CD4-positive, CD25-positive, alpha-beta regulatory T cell (primary cell): ENCODE measurements at regions not wholly inside any gene's neighbourhood (a gene's known extent, or its start where the extent isn't known, plus 50 kb on each side); places are given as distances from the start of the nearest gene placed in this dataset.

Experiments used
- ATAC-seq, 2 donors: fragments of 150-1000 bp; cut with Tn5 transposase; one replicate each; pipeline ENCODE4 v1.10.0; 2021; ENCODE audit warnings: low read depth in 2 of 2, moderate number of reproducible peaks in 2 of 2, moderate library complexity in 1 of 2
- DNase-seq, 3 donors: peaks; one replicate each; pipeline versions ENCODE4 v3.0.0 to v3.0.0-alpha.2; 2012 to 2022; ENCODE audit warnings: mixed read lengths in 1 of 3
- H3K27ac ChIP-seq: one replicate; pipeline ENCODE4 v1.7.0; 2013; ENCODE audit warnings: mild to moderate bottlenecking, low read length; ENCODE audit not compliant: insufficient read depth, poor library complexity, severe bottlenecking
- H3K27me3 ChIP-seq: one replicate; pipeline ENCODE4 v1.7.0; 2013; ENCODE audit warnings: low read length; ENCODE audit not compliant: control insufficient read depth, insufficient read depth
- H3K36me3 ChIP-seq: one replicate; pipeline ENCODE4 v1.7.0; 2013; ENCODE audit warnings: mild to moderate bottlenecking, low read length, moderate library complexity; ENCODE audit not compliant: control insufficient read depth, insufficient read depth
- H3K4me1 ChIP-seq: 2 replicates; pipeline ENCODE4 v1.7.0; 2013; ENCODE audit warnings: mild to moderate bottlenecking, low read length; ENCODE audit not compliant: insufficient read depth, control insufficient read depth, poor library complexity, severe bottlenecking
- H3K4me3 ChIP-seq: one replicate; pipeline ENCODE4 v1.7.0; 2013; ENCODE audit warnings: low read depth, mild to moderate bottlenecking, low read length, moderate library complexity
- H3K9me3 ChIP-seq, 2 experiments: 1 replicate in 1 of 2; 2 replicates in 1 of 2; pipeline ENCODE4 v1.7.0; 2013; ENCODE audit warnings: low read length in 2 of 2, mild to moderate bottlenecking in 1 of 2, moderate library complexity in 1 of 2; ENCODE audit not compliant: control insufficient read depth in 2 of 2
- H3K27ac Mint-ChIP-seq, 3 donors: one replicate each; pipeline ENCODE4 v1.8.0; 2020 to 2022; ENCODE audit warnings: mild to moderate bottlenecking in 3 of 3, mixed read lengths in 3 of 3, moderate library complexity in 2 of 3
- H3K27me3 Mint-ChIP-seq: one replicate; pipeline ENCODE4 v1.8.0; 2022; ENCODE audit warnings: mild to moderate bottlenecking, mixed read lengths
- H3K36me3 Mint-ChIP-seq: one replicate; pipeline ENCODE4 v1.8.0; 2020; ENCODE audit warnings: mixed read lengths
- H3K4me1 Mint-ChIP-seq, 4 donors: one replicate each; pipeline ENCODE4 v1.8.0; 2020 to 2022; ENCODE audit warnings: mixed read lengths in 4 of 4, mild to moderate bottlenecking in 1 of 4
- H3K4me3 Mint-ChIP-seq, 4 donors: one replicate each; pipeline ENCODE4 v1.8.0; 2020 to 2022; ENCODE audit warnings: mild to moderate bottlenecking in 4 of 4, mixed read lengths in 4 of 4, moderate library complexity in 3 of 4
- H3K9me3 Mint-ChIP-seq, 7 donors: one replicate each; pipeline ENCODE4 v1.8.0; 2020 to 2022; ENCODE audit warnings: mixed read lengths in 7 of 7, mild to moderate bottlenecking in 3 of 7, moderate library complexity in 2 of 7

GRCh38 chr6:8683204-8683603 lies 247.9 kb upstream of the SLC35B3 start:
- no peaks in the 10 kb centered on the region for H3K36me3 ChIP-seq

GRCh38 chr6:8679823-8680222 lies 244.5 kb upstream of the SLC35B3 start:
- Histone ChIP-seq H3K27ac (no peak overlapping the region), H3K27me3 (no peaks in the 10 kb centered on the region), H3K36me3 (no peaks in the 10 kb centered on the region), H3K4me1 (no peaks in the 10 kb centered on the region), H3K9me3 (peaks cover 3 to 4% of the 10 kb centered on the region in 2 experiments), H3K4me3 (no peak overlapping the region)
- ATAC-seq (no peak), DNase-seq (no peak)
- no peak overlapping the region for H3K27ac Mint-ChIP-seq
- no peak overlapping the region for H3K4me3 Mint-ChIP-seq
- no peaks in the 10 kb centered on the region for H3K4me1 Mint-ChIP-seq
- H3K27me3 Mint-ChIP-seq, result no peaks in the 10 kb centered on the region
- H3K9me3 Mint-ChIP-seq, result peaks cover 0 to 14% (median 4%) of the 10 kb centered on the region in 7 donors
- no peaks in the 10 kb centered on the region for H3K36me3 Mint-ChIP-seq

More at GRCh38 chr6:8683204-8683603, 247.9 kb upstream of the SLC35B3 start:
- no peak for DNase-seq
- H3K27ac Mint-ChIP-seq, result peak overlapping the region in 1 of 3 donors; percentile 12
- Histone ChIP-seq H3K27me3 (no peaks in the 10 kb centered on the region), H3K4me1 (no peaks in the 10 kb centered on the region), H3K9me3 (peaks cover 3 to 4% of the 10 kb centered on the region in 2 experiments), H3K27ac (no peak overlapping the region), H3K4me3 (no peak overlapping the region)
- no peaks in the 10 kb centered on the region for H3K36me3 Mint-ChIP-seq
- no peak for ATAC-seq
- no peaks in the 10 kb centered on the region for H3K27me3 Mint-ChIP-seq
- no peaks in the 10 kb centered on the region for H3K4me1 Mint-ChIP-seq
- no peak overlapping the region for H3K4me3 Mint-ChIP-seq
- H3K9me3 Mint-ChIP-seq, result peaks cover 0 to 14% (median 5%) of the 10 kb centered on the region in 7 donors

DNA sequence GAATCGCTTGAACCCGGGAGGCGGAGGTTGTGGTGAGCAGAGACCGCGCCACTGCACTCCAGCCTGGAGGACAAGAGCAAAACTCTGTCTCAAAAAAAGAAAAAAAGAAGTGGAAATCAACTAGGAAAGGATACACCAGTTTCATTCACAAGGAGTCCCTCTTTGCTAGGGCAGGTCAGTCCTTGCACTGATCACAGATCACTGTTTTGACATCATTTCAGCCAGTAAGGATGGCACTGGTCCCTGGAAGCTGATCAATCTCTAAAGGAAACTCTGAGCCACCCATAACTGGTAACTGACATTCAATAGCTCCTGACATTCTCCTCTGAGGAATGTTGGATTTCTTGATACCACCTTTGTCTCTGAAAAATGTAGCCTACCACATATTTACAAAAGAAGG lies 243.1 kb upstream of the SLC35B3 start:
- Mint-ChIP-seq H3K4me1 (no peaks in the 10 kb centered on the region), H3K27ac (no peak overlapping the region), H3K27me3 (no peaks in the 10 kb centered on the region), H3K9me3 (peaks cover 0 to 17% (median 4%) of the 10 kb centered on the region in 7 donors), H3K4me3 (no peak overlapping the region), H3K36me3 (no peaks in the 10 kb centered on the region)
- no peak overlapping the region for H3K4me3 ChIP-seq
- no peaks in the 10 kb centered on the region for H3K27me3 ChIP-seq
- H3K27ac ChIP-seq, result no peak overlapping the region
- H3K36me3 ChIP-seq, result no peaks in the 10 kb centered on the region
- DNase-seq (no peak), ATAC-seq (no peak)
- H3K9me3 ChIP-seq, result peaks cover 3 to 4% of the 10 kb centered on the region in 2 experiments
- H3K4me1 ChIP-seq, result no peaks in the 10 kb centered on the region

DNA sequence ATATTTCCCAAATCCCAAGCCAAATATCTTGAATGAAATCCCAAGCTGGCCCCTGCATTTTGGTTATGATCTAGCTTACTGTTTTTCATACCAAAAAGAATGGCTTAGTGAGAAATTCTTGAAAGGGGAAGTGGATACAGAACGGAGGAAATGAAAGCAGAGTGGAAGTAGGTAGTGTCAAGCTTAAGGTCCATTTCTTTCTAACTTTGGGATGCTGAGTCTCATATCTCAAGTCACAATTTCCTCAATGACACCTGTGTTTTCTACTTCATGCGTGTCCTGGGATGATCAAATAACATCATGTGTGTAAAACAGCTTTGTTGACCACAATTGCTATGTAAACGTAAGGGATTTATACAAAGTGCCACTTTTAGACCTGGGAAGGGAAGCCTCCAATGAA lies 238.8 kb upstream of the SLC35B3 start:
- Histone ChIP-seq H3K9me3 (peaks cover 0 to 4% of the 10 kb centered on the region in 2 experiments), H3K27me3 (no peaks in the 10 kb centered on the region), H3K4me1 (no peaks in the 10 kb centered on the region), H3K36me3 (no peaks in the 10 kb centered on the region), H3K27ac (no peak overlapping the region), H3K4me3 (no peak overlapping the region)
- H3K27me3 Mint-ChIP-seq, result no peaks in the 10 kb centered on the region
- H3K27ac Mint-ChIP-seq, result no peak overlapping the region
- no peaks in the 10 kb centered on the region for H3K36me3 Mint-ChIP-seq
- H3K4me3 Mint-ChIP-seq, result no peak overlapping the region
- H3K4me1 Mint-ChIP-seq, result no peaks in the 10 kb centered on the region
- ATAC-seq (no peak), DNase-seq (no peak)
- H3K9me3 Mint-ChIP-seq, result peaks cover 0 to 12% (median 8%) of the 10 kb centered on the region in 7 donors

GRCh38 chr6:8672882-8673281 lies 237.5 kb upstream of the SLC35B3 start:
- DNase-seq (no peak), ATAC-seq (no peak)
- Histone ChIP-seq H3K9me3 (no peaks in the 10 kb centered on the region), H3K27me3 (no peaks in the 10 kb centered on the region), H3K4me1 (no peaks in the 10 kb centered on the region), H3K36me3 (no peaks in the 10 kb centered on the region), H3K4me3 (no peak overlapping the region), H3K27ac (no peak overlapping the region)
- H3K27ac Mint-ChIP-seq, result no peak overlapping the region
- H3K27me3 Mint-ChIP-seq, result no peaks in the 10 kb centered on the region
- no peak overlapping the region for H3K4me3 Mint-ChIP-seq
- H3K4me1 Mint-ChIP-seq, result no peaks in the 10 kb centered on the region
- H3K9me3 Mint-ChIP-seq, result peaks cover 0 to 12% (median 8%) of the 10 kb centered on the region in 7 donors
- H3K36me3 Mint-ChIP-seq, result no peaks in the 10 kb centered on the region

GRCh38 chr6:8670792-8671191 lies 235.4 kb upstream of the SLC35B3 start:
- no peaks in the 10 kb centered on the region for H3K4me1 Mint-ChIP-seq
- peaks cover 0 to 6% of the 10 kb centered on the region in 2 experiments for H3K9me3 ChIP-seq
- H3K36me3 Mint-ChIP-seq, result no peaks in the 10 kb centered on the region
- H3K27me3 ChIP-seq, result no peaks in the 10 kb centered on the region
- peaks cover 0 to 16% (median 7%) of the 10 kb centered on the region in 7 donors for H3K9me3 Mint-ChIP-seq
- no peak overlapping the region for H3K4me3 Mint-ChIP-seq
- no peak overlapping the region for H3K4me3 ChIP-seq
- H3K27me3 Mint-ChIP-seq, result no peaks in the 10 kb centered on the region
- DNase-seq (no peak), ATAC-seq (no peak)
- no peak overlapping the region for H3K27ac Mint-ChIP-seq
- no peak overlapping the region for H3K27ac ChIP-seq
- H3K36me3 ChIP-seq, result no peaks in the 10 kb centered on the region
- H3K4me1 ChIP-seq, result no peaks in the 10 kb centered on the region

DNA sequence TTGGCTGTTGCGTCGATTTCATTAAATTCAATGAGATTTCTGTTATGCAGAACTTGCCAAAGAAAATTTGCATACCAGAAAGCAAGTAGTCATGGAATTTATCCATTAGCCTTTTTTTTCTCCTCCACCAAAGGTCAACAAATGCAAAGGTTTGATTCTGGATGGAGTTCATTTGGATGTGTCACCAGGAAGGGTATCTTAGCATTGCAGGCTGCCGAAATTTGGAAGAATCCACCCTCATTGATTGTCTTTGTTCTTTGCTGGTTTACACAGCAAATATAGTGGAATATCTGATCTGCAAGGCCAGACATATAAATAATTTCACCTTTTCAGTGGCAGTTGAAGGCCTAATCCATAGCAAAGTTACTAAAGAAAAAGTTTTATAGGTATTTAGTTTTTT lies 229.4 kb upstream of the SLC35B3 start:
- H3K27me3 ChIP-seq, result no peaks in the 10 kb centered on the region
- Mint-ChIP-seq H3K36me3 (no peaks in the 10 kb centered on the region), H3K27ac (no peak overlapping the region), H3K4me1 (no peaks in the 10 kb centered on the region), H3K9me3 (peaks cover 1 to 24% (median 3%) of the 10 kb centered on the region in 7 donors), H3K27me3 (no peaks in the 10 kb centered on the region), H3K4me3 (no peak overlapping the region)
- DNase-seq (no peak), ATAC-seq (no peak)
- H3K27ac ChIP-seq, result no peak overlapping the region
- peaks cover 0 to 6% of the 10 kb centered on the region in 2 experiments for H3K9me3 ChIP-seq
- H3K36me3 ChIP-seq, result no peaks in the 10 kb centered on the region
- H3K4me3 ChIP-seq, result no peak overlapping the region
- H3K4me1 ChIP-seq, result no peaks in the 10 kb centered on the region

DNA sequence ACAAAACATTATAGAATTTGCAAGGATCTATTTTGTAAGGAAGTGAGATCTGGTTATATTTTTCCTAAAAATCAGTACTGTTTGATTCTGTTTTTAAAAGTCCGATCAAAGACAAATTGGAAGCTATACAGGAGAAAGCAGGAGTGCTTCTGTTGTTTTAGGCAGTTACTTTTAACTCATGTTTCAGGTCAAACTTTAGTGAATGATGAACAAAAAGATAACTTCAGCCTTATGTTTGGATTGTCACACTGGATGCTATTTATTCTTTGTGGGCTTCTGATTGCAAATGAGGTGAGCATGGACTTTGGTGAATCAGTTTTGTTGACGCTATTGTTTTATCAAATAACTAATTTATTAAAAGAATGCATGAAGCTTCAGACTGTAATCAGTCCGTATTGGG lies 228.7 kb upstream of the SLC35B3 start:
- Mint-ChIP-seq H3K36me3 (no peaks in the 10 kb centered on the region), H3K9me3 (peaks cover 0 to 24% (median 2%) of the 10 kb centered on the region in 7 donors), H3K27me3 (no peaks in the 10 kb centered on the region), H3K27ac (no peak overlapping the region), H3K4me3 (no peak overlapping the region), H3K4me1 (no peaks in the 10 kb centered on the region)
- no peak overlapping the region for H3K27ac ChIP-seq
- DNase-seq (no peak), ATAC-seq (no peak)
- peaks cover 0 to 6% of the 10 kb centered on the region in 2 experiments for H3K9me3 ChIP-seq
- no peaks in the 10 kb centered on the region for H3K36me3 ChIP-seq
- H3K27me3 ChIP-seq, result no peaks in the 10 kb centered on the region
- H3K4me3 ChIP-seq, result no peak overlapping the region
- H3K4me1 ChIP-seq, result no peaks in the 10 kb centered on the region
